Endodermal cell (in vitro differentiated cells): ENCODE measurements at regions not wholly inside any gene's neighbourhood (a gene's known extent, or its start where the extent isn't known, plus 50 kb on each side); places are given as distances from the start of the nearest gene placed in this dataset.

Experiments used
- DNase-seq: peaks from one replicate; pipeline ENCODE4 v3.0.0-alpha.2; 2017
- H3K27ac ChIP-seq: 2 replicates; pipeline ENCODE4 v1.5.1; 2013; ENCODE audit warnings: mild to moderate bottlenecking, low read depth, low read length, moderate library complexity
- H3K27me3 ChIP-seq: 2 replicates; pipeline ENCODE4 v1.6.1; 2013; ENCODE audit warnings: mild to moderate bottlenecking, low read length, moderate library complexity; ENCODE audit not compliant: insufficient read depth, control insufficient read depth, poor library complexity, severe bottlenecking
- H3K36me3 ChIP-seq: 2 replicates; pipeline ENCODE4 v1.7.0; 2013; ENCODE audit warnings: mild to moderate bottlenecking, low read length, moderate library complexity; ENCODE audit not compliant: control insufficient read depth, insufficient read depth
- H3K4me1 ChIP-seq: one replicate; pipeline ENCODE4 v1.7.0; 2013; ENCODE audit warnings: low read length; ENCODE audit not compliant: control insufficient read depth, insufficient read depth
- H3K4me3 ChIP-seq: 2 replicates; pipeline ENCODE4 v1.5.1; 2013; ENCODE audit warnings: mild to moderate bottlenecking, low read length, moderate library complexity
- H3K9ac ChIP-seq: 2 replicates; pipeline ENCODE4 v1.6.1; 2013; ENCODE audit warnings: mild to moderate bottlenecking, low read length, moderate library complexity; ENCODE audit not compliant: poor library complexity, severe bottlenecking; ENCODE audit errors: extremely low read depth
- H3K9me3 ChIP-seq: 2 replicates; pipeline ENCODE4 v1.6.1; 2013; ENCODE audit warnings: mild to moderate bottlenecking, low read length, moderate library complexity; ENCODE audit not compliant: control insufficient read depth
- H3K27ac Mint-ChIP-seq: 2 replicates; pipeline ENCODE4 v1.8.0; 2020; ENCODE audit warnings: mixed read lengths
- H3K27me3 Mint-ChIP-seq: 2 replicates; pipeline ENCODE4 v1.8.0; 2021; ENCODE audit warnings: mild to moderate bottlenecking, mixed read lengths; ENCODE audit not compliant: insufficient read depth
- H3K36me3 Mint-ChIP-seq: 2 replicates; pipeline ENCODE4 v1.8.0; 2020; ENCODE audit warnings: low read depth, mixed read lengths
- H3K4me1 Mint-ChIP-seq: 2 replicates; pipeline ENCODE4 v1.8.0; 2020; ENCODE audit warnings: mixed read lengths
- H3K4me3 Mint-ChIP-seq: 2 replicates; pipeline ENCODE4 v1.8.0; 2020; ENCODE audit warnings: mild to moderate bottlenecking, moderate library complexity, mixed read lengths
- H3K9me3 Mint-ChIP-seq: 2 replicates; pipeline ENCODE4 v1.8.0; 2020; ENCODE audit warnings: mild to moderate bottlenecking, mixed read lengths
- WGBS, 2 experiments: methylation state at CpG; one replicate each; pipeline versions ENCODE4 v1.1.5 to v1.1.7; 2013; ENCODE audit warnings: missing lambda C conversion rate in 2 of 2, mixed read lengths in 1 of 2; ENCODE audit not compliant: insufficient coverage in 1 of 2, insufficient read length in 1 of 2; 5-methylcytosine and 5-hydroxymethylcytosine counted together
- TF ChIP-seq, protein P1 (sequence below): fragments of 200-600 bp; sonication (generic); conservative IDR thresholded peaks from 2 replicates; pipeline ENCODE4 v1.5.0; 2021; ENCODE audit warnings: antibody characterized with exemption, mild to moderate bottlenecking

DNA sequence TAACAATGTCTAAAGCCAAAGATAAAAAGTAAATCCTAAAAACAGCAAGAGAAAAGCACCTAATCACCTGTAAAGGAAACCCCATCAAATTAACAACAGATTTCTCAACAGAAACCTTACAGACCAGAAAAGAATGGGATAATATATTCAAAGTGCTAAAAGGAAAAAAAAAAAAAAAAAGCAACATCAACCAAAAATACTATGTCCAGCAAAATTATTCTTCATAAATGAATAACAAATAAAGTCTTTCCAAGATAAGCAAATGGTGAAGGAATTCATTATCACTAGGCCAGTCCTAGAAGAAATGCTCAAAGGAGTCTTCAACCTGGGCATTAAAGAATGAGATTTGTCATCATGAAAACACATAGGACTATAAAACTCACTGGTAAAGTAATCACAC is 192.0 kb upstream of the UBASH3B start:
- Histone ChIP-seq H3K4me1 (no peaks in the 10 kb centered on the region), H3K36me3 (no peaks in the 10 kb centered on the region), H3K9me3 (peaks cover 12% of the 10 kb centered on the region), H3K27me3 (no peaks in the 10 kb centered on the region), H3K9ac (no peak overlapping the region), H3K27ac (no peak overlapping the region), H3K4me3 (no peak overlapping the region)
- no peaks in the 10 kb centered on the region for H3K27me3 Mint-ChIP-seq
- no peaks in the 10 kb centered on the region for H3K36me3 Mint-ChIP-seq
- H3K9me3 Mint-ChIP-seq = peaks cover 12% of the 10 kb centered on the region
- DNase-seq = no peak
- H3K4me1 Mint-ChIP-seq = no peaks in the 10 kb centered on the region
- TF ChIP-seq, protein P1, sequence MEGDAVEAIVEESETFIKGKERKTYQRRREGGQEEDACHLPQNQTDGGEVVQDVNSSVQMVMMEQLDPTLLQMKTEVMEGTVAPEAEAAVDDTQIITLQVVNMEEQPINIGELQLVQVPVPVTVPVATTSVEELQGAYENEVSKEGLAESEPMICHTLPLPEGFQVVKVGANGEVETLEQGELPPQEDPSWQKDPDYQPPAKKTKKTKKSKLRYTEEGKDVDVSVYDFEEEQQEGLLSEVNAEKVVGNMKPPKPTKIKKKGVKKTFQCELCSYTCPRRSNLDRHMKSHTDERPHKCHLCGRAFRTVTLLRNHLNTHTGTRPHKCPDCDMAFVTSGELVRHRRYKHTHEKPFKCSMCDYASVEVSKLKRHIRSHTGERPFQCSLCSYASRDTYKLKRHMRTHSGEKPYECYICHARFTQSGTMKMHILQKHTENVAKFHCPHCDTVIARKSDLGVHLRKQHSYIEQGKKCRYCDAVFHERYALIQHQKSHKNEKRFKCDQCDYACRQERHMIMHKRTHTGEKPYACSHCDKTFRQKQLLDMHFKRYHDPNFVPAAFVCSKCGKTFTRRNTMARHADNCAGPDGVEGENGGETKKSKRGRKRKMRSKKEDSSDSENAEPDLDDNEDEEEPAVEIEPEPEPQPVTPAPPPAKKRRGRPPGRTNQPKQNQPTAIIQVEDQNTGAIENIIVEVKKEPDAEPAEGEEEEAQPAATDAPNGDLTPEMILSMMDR = no peak
- H3K27ac Mint-ChIP-seq = no peak overlapping the region
- H3K4me3 Mint-ChIP-seq = no peak overlapping the region

DNA sequence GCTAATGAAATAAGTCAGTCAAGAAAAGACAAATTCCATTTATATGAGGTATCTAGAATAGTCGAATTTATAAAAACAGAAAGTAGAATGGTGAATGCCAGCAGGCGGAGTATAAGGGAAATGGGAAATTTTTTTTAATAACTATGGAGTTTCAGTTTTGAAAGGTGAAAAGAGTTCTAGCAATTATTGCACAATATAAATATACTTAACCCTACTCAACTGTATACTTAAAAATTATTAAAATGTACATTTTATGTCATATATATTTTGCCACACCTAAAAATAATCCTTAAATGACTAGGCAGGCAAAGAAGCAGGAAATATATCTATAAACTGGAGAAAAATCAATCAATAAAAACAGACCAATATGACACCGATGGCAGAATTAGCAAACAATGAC is 196.5 kb upstream of the UBASH3B start:
- Histone ChIP-seq H3K4me1 (no peaks in the 10 kb centered on the region), H3K9ac (no peak overlapping the region), H3K27ac (no peak overlapping the region), H3K9me3 (peaks cover 13% of the 10 kb centered on the region), H3K36me3 (no peaks in the 10 kb centered on the region), H3K4me3 (no peak overlapping the region), H3K27me3 (no peaks in the 10 kb centered on the region)
- Mint-ChIP-seq H3K27me3 (no peaks in the 10 kb centered on the region), H3K27ac (no peak overlapping the region), H3K36me3 (no peaks in the 10 kb centered on the region), H3K4me1 (no peaks in the 10 kb centered on the region), H3K9me3 (peaks cover 12% of the 10 kb centered on the region), H3K4me3 (no peak overlapping the region)
- TF ChIP-seq, protein P1 = no peak
- WGBS, 2 experiments = 98 to 100% methylated on average over 2 of the region's 3 CpGs
- DNase-seq = no peak

DNA sequence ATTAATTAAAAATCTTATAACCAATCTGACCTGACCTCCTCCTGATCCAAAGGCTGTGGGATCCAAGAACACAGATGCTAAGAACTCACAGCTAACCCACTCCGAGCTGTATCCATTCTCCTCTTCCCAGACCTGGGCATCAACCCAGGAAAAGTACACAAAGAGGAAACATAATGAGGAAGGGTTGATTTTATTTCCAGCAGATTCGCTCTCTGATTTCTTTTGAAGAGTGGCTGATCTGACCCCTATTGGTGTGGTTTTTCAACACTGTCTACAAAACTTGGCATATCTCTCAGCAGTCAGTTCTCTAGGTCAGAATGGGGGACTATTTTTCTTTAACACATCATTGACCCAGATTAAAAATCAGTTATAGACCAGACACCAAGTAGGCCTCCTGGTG is 201.9 kb upstream of the UBASH3B start:
- no peaks in the 10 kb centered on the region for H3K36me3 ChIP-seq
- 90 to 92% methylated on average over 2 of the region's 2 CpGs for WGBS, 2 experiments
- H3K9ac ChIP-seq = no peak overlapping the region
- no peaks in the 10 kb centered on the region for H3K4me1 ChIP-seq
- TF ChIP-seq, protein P1 = no peak
- Mint-ChIP-seq H3K9me3 (no peaks in the 10 kb centered on the region), H3K4me3 (no peak overlapping the region), H3K36me3 (no peaks in the 10 kb centered on the region), H3K4me1 (no peaks in the 10 kb centered on the region), H3K27ac (no peak overlapping the region), H3K27me3 (no peaks in the 10 kb centered on the region)
- no peak for DNase-seq
- peak overlapping the region; percentile 25 for H3K27ac ChIP-seq
- no peak overlapping the region for H3K4me3 ChIP-seq
- peaks cover 3% of the 10 kb centered on the region for H3K9me3 ChIP-seq
- no peaks in the 10 kb centered on the region for H3K27me3 ChIP-seq
